ENCODE measurements at regions not wholly inside any gene's neighbourhood (a gene's known extent, or its start where the extent isn't known, plus 50 kb on each side); places are given as distances from the start of the nearest gene placed in this dataset.
"Not testable (repeated sequence)": the region's sequence is repeated elsewhere in the genome, so short reads cannot be mapped to it uniquely, and the experiment has no call there.

GRCh38 chr5:124825983-124826337 lies 79.5 kb upstream of the ZNF608 start:
- Histone ChIP-seq H3K27me3 (no peaks in the 10 kb centered on the region), H3K36me3 (no peaks in the 10 kb centered on the region), H3K4me1 (peaks cover 0 to 5% (median 0%) of the 10 kb centered on the region in 12 donors), H3K27ac (no peak overlapping the region), H3K9me3 (no peaks in the 10 kb centered on the region), H3K4me3 (no peak overlapping the region)
- ATAC-seq, result no peak
- DNase-seq, result no peak
- WGBS, 4 donors, result 93 to 100% (median 97%) methylated on average over 1 of the region's 1 CpG
- intact Hi-C loops (cut with DNase I), result no loop called here
- TF ChIP-seq POLR2A (IDR thresholded peaks at IDR 0.05) (no peak), CTCF (IDR thresholded peaks at IDR 0.05) (no peak)

- intact Hi-C loops (cut with DNase I), result no loop called here
- peaks cover 0 to 5% (median 0%) of the 10 kb centered on the region in 12 donors for H3K4me1 ChIP-seq
- 94 to 97% (median 96%) methylated on average over 2 of the region's 2 CpGs for WGBS, 4 donors
- no peak overlapping the region for H3K27ac ChIP-seq
- no peak overlapping the region for H3K4me3 ChIP-seq
- no peak for ATAC-seq
- H3K9me3 ChIP-seq, result peaks cover 0 to 16% (median 4%) of the 10 kb centered on the region in 12 donors
- no peaks in the 10 kb centered on the region for H3K36me3 ChIP-seq
- DNase-seq, result no peak
- TF ChIP-seq CTCF (IDR thresholded peaks at IDR 0.05), result no peak
- TF ChIP-seq POLR2A (IDR thresholded peaks at IDR 0.05), result no peak
- H3K27me3 ChIP-seq, result no peaks in the 10 kb centered on the region
These were observed 82.3 kb upstream of the ZNF608 start for GRCh38 chr5:124828731-124829234.

GRCh38 chr5:124831687-124832240 lies 85.3 kb upstream of the ZNF608 start:
- ATAC-seq (no peak), DNase-seq (no peak)
- H3K27me3 ChIP-seq, result no peaks in the 10 kb centered on the region
- H3K27ac ChIP-seq, result no peak overlapping the region
- peaks cover 0 to 16% (median 4%) of the 10 kb centered on the region in 12 donors for H3K9me3 ChIP-seq
- H3K36me3 ChIP-seq, result no peaks in the 10 kb centered on the region
- no peaks in the 10 kb centered on the region for H3K4me1 ChIP-seq
- no peak for TF ChIP-seq CTCF (IDR thresholded peaks at IDR 0.05)
- no peak for TF ChIP-seq POLR2A (IDR thresholded peaks at IDR 0.05)
- no peak overlapping the region for H3K4me3 ChIP-seq
- intact Hi-C loops (cut with DNase I), result loop anchor here in 1 of 10 donors (10.0 kb wide), 1 partner anchor 513 kb away; no protein-coding TSS in a partner anchor

- no peaks in the 10 kb centered on the region for H3K36me3 ChIP-seq
- intact Hi-C loops (cut with DNase I), result loop anchor here in 1 of 10 donors (10.0 kb wide), 1 partner anchor 512 kb away; no protein-coding TSS in a partner anchor
- no peaks in the 10 kb centered on the region for H3K4me1 ChIP-seq
- DNase-seq (no peak), ATAC-seq (no peak)
- H3K27me3 ChIP-seq, result no peaks in the 10 kb centered on the region
- TF ChIP-seq POLR2A (IDR thresholded peaks at IDR 0.05) (no peak), CTCF (IDR thresholded peaks at IDR 0.05) (no peak)
- H3K4me3 ChIP-seq, result no peak overlapping the region
- H3K27ac ChIP-seq, result no peak overlapping the region
- peaks cover 0 to 16% (median 4%) of the 10 kb centered on the region in 12 donors for H3K9me3 ChIP-seq
These were observed 86.1 kb upstream of the ZNF608 start for GRCh38 chr5:124832510-124832909.

- H3K4me1 ChIP-seq, H3K36me3 ChIP-seq, DNase-seq, H3K27me3 ChIP-seq, H3K4me3 ChIP-seq, H3K27ac ChIP-seq, ATAC-seq: not testable (repeated sequence)
- WGBS, 4 donors, result 91 to 96% (median 91%) methylated on average over 2 of the region's 2 CpGs
- peaks cover 0 to 16% (median 4%) of the 10 kb centered on the region in 12 donors for H3K9me3 ChIP-seq
- intact Hi-C loops (cut with DNase I), result loop anchor here in 1 of 10 donors (10.0 kb wide), 1 partner anchor 508 kb away; no protein-coding TSS in a partner anchor
These were observed 89.9 kb upstream of the ZNF608 start for GRCh38 chr5:124836314-124836713.
